GM12891 (cell line): ENCODE measurements at regions not wholly inside any gene's neighbourhood (a gene's known extent, or its start where the extent isn't known, plus 50 kb on each side); places are given as distances from the start of the nearest gene placed in this dataset.

Experiments used
- PAX5 ChIP-seq: IDR thresholded peaks from 2 replicates; pipeline ENCODE4 v1.6.1; 2011; ENCODE audit warnings: low read length, moderate library complexity, mild to moderate bottlenecking; ENCODE audit not compliant: insufficient read depth, severe bottlenecking
- POLR2A ChIP-seq: IDR thresholded peaks from 2 replicates; pipeline ENCODE4 v1.6.1; 2011; ENCODE audit warnings: low read depth, low read length, control low read depth
- POLR2AphosphoS5 ChIP-seq: IDR thresholded peaks from 2 replicates; pipeline ENCODE4 v1.6.1; 2011; ENCODE audit warnings: low read depth, low read length, control low read depth
- SPI1 ChIP-seq: IDR thresholded peaks from 2 replicates; pipeline ENCODE4 v1.6.1; 2011; ENCODE audit warnings: low read depth, low read length, control low read depth
- TAF1 ChIP-seq: IDR thresholded peaks from 2 replicates; pipeline ENCODE4 v1.6.1; 2011; ENCODE audit warnings: low read depth, low read length, control low read depth

GRCh38 chr6:166834049-166834448, 122.3 kb downstream of the RNASET2 start:
- TF ChIP-seq POLR2AphosphoS5, result no peak
- TF ChIP-seq POLR2A, result no peak
- no peak for TF ChIP-seq PAX5
- TF ChIP-seq TAF1, result no peak
- TF ChIP-seq SPI1, result no peak
